Suprapubic skin (tissue), 4 donors: ENCODE measurements at regions not wholly inside any gene's neighbourhood (a gene's known extent, or its start where the extent isn't known, plus 50 kb on each side); places are given as distances from the start of the nearest gene placed in this dataset.

Experiments
- DNase-seq, 2 donors: peaks; one replicate each; pipeline ENCODE4 v3.0.0-alpha.2; 2019; ENCODE audit warnings: low spot score in 2 of 2
- H3K27ac ChIP-seq: fragments of 200-600 bp; sonication (generic); one replicate; pipeline ENCODE4 v1.5.1; 2019
- H3K27me3 ChIP-seq: fragments of 200-600 bp; sonication (generic); one replicate; pipeline ENCODE4 v1.5.1; 2019
- H3K36me3 ChIP-seq: fragments of 200-600 bp; sonication (generic); one replicate; pipeline ENCODE4 v1.5.1; 2019
- H3K4me1 ChIP-seq: fragments of 200-600 bp; sonication (generic); one replicate; pipeline ENCODE4 v1.5.1; 2019
- H3K4me3 ChIP-seq: fragments of 200-600 bp; sonication (generic); one replicate; pipeline ENCODE4 v1.5.1; 2019; ENCODE audit warnings: mild to moderate bottlenecking
- H3K9me3 ChIP-seq: fragments of 200-600 bp; sonication (generic); one replicate; pipeline ENCODE4 v1.5.1; 2019
- CTCF ChIP-seq, 2 donors: fragments of 200-600 bp in 1 of 2; fragments of 450-650 bp in 1 of 2; sonication (generic) in 1 of 2; IDR thresholded peaks; one replicate each; pipeline ENCODE4 v1.5.1; 2016 to 2019; ENCODE audit warnings: antibody characterized with exemption in 2 of 2, mild to moderate bottlenecking in 1 of 2, moderate library complexity in 1 of 2
- EP300 ChIP-seq: sonication (generic); formaldehyde crosslinking; IDR thresholded peaks from one replicate; pipeline ENCODE4 v1.6.1; 2017; ENCODE audit warnings: antibody characterized with exemption
- POLR2A ChIP-seq, 2 donors: fragments of 450-650 bp; IDR thresholded peaks; one replicate each; pipeline ENCODE4 v1.6.1; 2017; ENCODE audit warnings: antibody characterized with exemption in 2 of 2, mild to moderate bottlenecking in 2 of 2, moderate library complexity in 2 of 2
- POLR2AphosphoS5 ChIP-seq, 3 donors: sonication (generic); formaldehyde crosslinking; IDR thresholded peaks; one replicate each; pipeline ENCODE4 v1.6.1; 2017; ENCODE audit warnings: antibody characterized with exemption in 3 of 3
- WGBS: methylation state at CpG from one replicate; pipeline ENCODE4 v1.1.5; 2018; 5-methylcytosine and 5-hydroxymethylcytosine counted together

GRCh38 chr2:103525756-103526155 lies 763.9 kb downstream of the TMEM182 start:
- 91% methylated on average over 2 of the region's 2 CpGs for WGBS

GRCh38 chr2:103526757-103527156 lies 764.9 kb downstream of the TMEM182 start:
- no peak for DNase-seq
- H3K36me3 ChIP-seq, result no peaks in the 10 kb centered on the region
- H3K9me3 ChIP-seq, result no peaks in the 10 kb centered on the region
- no peak overlapping the region for H3K27ac ChIP-seq
- 85% methylated on average over 9 of the region's 9 CpGs for whole genome bisulfite sequencing
- no peaks in the 10 kb centered on the region for H3K27me3 ChIP-seq
- TF ChIP-seq POLR2AphosphoS5 (IDR thresholded peaks at IDR 0.05) (no peak), EP300 (no peak), POLR2A (IDR thresholded peaks at IDR 0.05) (no peak), CTCF (IDR thresholded peaks at IDR 0.05) (no peak)
- no peak overlapping the region for H3K4me3 ChIP-seq
- no peaks in the 10 kb centered on the region for H3K4me1 ChIP-seq

More at GRCh38 chr2:103525756-103526155, 763.9 kb downstream of the TMEM182 start:
- Histone ChIP-seq H3K4me3 (no peak overlapping the region), H3K9me3 (no peaks in the 10 kb centered on the region), H3K27me3 (no peaks in the 10 kb centered on the region), H3K27ac (no peak overlapping the region), H3K36me3 (no peaks in the 10 kb centered on the region), H3K4me1 (no peaks in the 10 kb centered on the region)
- no peak for DNase-seq
- TF ChIP-seq EP300, result no peak
- TF ChIP-seq POLR2A (IDR thresholded peaks at IDR 0.05), result no peak
- TF ChIP-seq CTCF (IDR thresholded peaks at IDR 0.05), result no peak
- TF ChIP-seq POLR2AphosphoS5 (IDR thresholded peaks at IDR 0.05), result no peak

- no peak for DNase-seq
- Histone ChIP-seq H3K9me3 (no peaks in the 10 kb centered on the region), H3K4me3 (no peak overlapping the region), H3K27me3 (no peaks in the 10 kb centered on the region), H3K36me3 (no peaks in the 10 kb centered on the region), H3K27ac (no peak overlapping the region), H3K4me1 (no peaks in the 10 kb centered on the region)
- TF ChIP-seq POLR2A (IDR thresholded peaks at IDR 0.05) (no peak), CTCF (IDR thresholded peaks at IDR 0.05) (no peak), POLR2AphosphoS5 (IDR thresholded peaks at IDR 0.05) (no peak), EP300 (no peak)
- 48% methylated on average over 3 of the region's 3 CpGs for WGBS
These were observed 765.4 kb downstream of the TMEM182 start for GRCh38 chr2:103527278-103527677.

- 87% methylated on average over 5 of the region's 5 CpGs for WGBS
- Histone ChIP-seq H3K9me3 (no peaks in the 10 kb centered on the region), H3K36me3 (no peaks in the 10 kb centered on the region), H3K4me3 (no peak overlapping the region), H3K27me3 (no peaks in the 10 kb centered on the region), H3K4me1 (no peaks in the 10 kb centered on the region), H3K27ac (no peak overlapping the region)
- TF ChIP-seq POLR2A (IDR thresholded peaks at IDR 0.05) (no peak), POLR2AphosphoS5 (IDR thresholded peaks at IDR 0.05) (no peak), EP300 (no peak), CTCF (IDR thresholded peaks at IDR 0.05) (no peak)
- no peak for DNase-seq
These were observed 768.1 kb downstream of the TMEM182 start for GRCh38 chr2:103529798-103530502.

GRCh38 chr2:103552775-103553174 lies 790.9 kb downstream of the TMEM182 start:
- WGBS, result 80% methylated on average over 3 of the region's 3 CpGs
- no peak for DNase-seq
- Histone ChIP-seq H3K9me3 (peaks cover 4% of the 10 kb centered on the region), H3K27ac (no peak overlapping the region), H3K4me1 (no peaks in the 10 kb centered on the region), H3K27me3 (no peaks in the 10 kb centered on the region), H3K36me3 (no peaks in the 10 kb centered on the region), H3K4me3 (no peak overlapping the region)
- TF ChIP-seq CTCF (IDR thresholded peaks at IDR 0.05) (no peak), EP300 (no peak), POLR2AphosphoS5 (IDR thresholded peaks at IDR 0.05) (no peak), POLR2A (IDR thresholded peaks at IDR 0.05) (no peak)
